T-helper 9 cell (primary cell): ENCODE measurements at regions not wholly inside any gene's neighbourhood (a gene's known extent, or its start where the extent isn't known, plus 50 kb on each side); places are given as distances from the start of the nearest gene placed in this dataset.
"Not testable (repeated sequence)": the region's sequence is repeated elsewhere in the genome, so short reads cannot be mapped to it uniquely, and the experiment has no call there.

Experiments
- DNase-seq: peaks from one replicate; pipeline ENCODE4 v3.0.0-alpha.2; 2020

- DNase-seq = no peak
Observed at GRCh38 chr2:64880193-64880951, 108.8 kb upstream of the SLC1A4 start.

DNA sequence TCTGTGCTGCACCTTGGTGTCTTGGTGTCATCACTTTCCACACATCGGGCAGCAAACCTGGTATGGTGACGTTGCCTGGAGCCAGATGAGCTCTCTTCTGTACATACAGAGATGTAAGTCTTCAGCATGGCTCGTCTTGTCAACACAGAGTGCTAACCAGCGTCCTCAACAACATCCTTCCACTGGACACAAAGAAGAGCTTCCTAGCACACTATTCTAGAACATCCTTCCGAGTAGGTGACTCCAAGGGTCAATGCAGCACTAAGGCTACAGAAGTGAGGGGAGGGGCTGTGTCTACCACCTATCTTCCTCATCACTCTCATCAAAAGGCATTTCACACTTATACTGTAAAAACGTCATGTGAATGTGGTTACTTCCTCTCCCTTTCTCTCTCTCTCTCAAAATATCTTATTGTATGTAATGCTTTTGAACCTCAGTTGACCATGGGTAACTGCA, 108.1 kb upstream of the SLC1A4 start:
- DNase-seq = no peak

- no peak for DNase-seq
Observed at GRCh38 chr2:64887565-64887964, 101.6 kb upstream of the SLC1A4 start.

GRCh38 chr2:64888591-64889309, 100.4 kb upstream of the SLC1A4 start:
- no peak for DNase-seq

- DNase-seq = no peak
Observed at GRCh38 chr2:64889803-64890202, 99.4 kb upstream of the SLC1A4 start.

- not testable (repeated sequence) for DNase-seq
Observed at GRCh38 chr2:64896572-64896971, 92.6 kb upstream of the SLC1A4 start.

- no peak for DNase-seq
Observed at GRCh38 chr2:64899081-64899865, 89.9 kb upstream of the SLC1A4 start.

DNA sequence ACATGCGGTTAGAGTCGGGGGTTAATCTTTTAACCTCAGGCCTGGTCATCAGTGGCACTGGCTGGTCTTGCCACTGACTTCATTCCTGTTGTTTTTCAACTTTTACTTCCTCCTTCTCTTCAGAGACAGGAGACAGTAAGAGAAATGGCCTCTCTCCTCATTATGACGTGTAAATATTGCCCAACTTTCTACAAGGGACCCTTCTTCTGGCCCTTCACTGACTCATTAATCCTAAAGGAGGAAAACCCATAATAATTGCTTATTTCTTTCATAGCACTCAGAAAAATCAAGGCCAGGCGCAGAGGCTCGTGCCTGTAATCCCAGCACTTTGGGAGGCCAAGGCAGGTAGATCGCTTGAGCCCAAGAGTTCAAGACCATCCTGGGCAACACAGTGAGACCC, 89.3 kb upstream of the SLC1A4 start:
- not testable (repeated sequence) for DNase-seq

- no peak for DNase-seq
Observed at GRCh38 chr2:64904413-64905329, 84.5 kb upstream of the SLC1A4 start.

- no peak for DNase-seq
Observed at GRCh38 chr2:64905338-64906024, 83.7 kb upstream of the SLC1A4 start.

GRCh38 chr2:64906853-64907536, 82.2 kb upstream of the SLC1A4 start:
- no peak for DNase-seq

GRCh38 chr2:64908406-64908805, 80.8 kb upstream of the SLC1A4 start:
- no peak for DNase-seq

GRCh38 chr2:64910523-64910922, 78.7 kb upstream of the SLC1A4 start:
- DNase-seq = no peak

GRCh38 chr2:64910972-64911433, 78.2 kb upstream of the SLC1A4 start:
- no peak for DNase-seq

GRCh38 chr2:64913357-64913869, 75.8 kb upstream of the SLC1A4 start:
- DNase-seq = no peak

- no peak for DNase-seq
Observed at GRCh38 chr2:64914247-64914646, 75.0 kb upstream of the SLC1A4 start.

DNA sequence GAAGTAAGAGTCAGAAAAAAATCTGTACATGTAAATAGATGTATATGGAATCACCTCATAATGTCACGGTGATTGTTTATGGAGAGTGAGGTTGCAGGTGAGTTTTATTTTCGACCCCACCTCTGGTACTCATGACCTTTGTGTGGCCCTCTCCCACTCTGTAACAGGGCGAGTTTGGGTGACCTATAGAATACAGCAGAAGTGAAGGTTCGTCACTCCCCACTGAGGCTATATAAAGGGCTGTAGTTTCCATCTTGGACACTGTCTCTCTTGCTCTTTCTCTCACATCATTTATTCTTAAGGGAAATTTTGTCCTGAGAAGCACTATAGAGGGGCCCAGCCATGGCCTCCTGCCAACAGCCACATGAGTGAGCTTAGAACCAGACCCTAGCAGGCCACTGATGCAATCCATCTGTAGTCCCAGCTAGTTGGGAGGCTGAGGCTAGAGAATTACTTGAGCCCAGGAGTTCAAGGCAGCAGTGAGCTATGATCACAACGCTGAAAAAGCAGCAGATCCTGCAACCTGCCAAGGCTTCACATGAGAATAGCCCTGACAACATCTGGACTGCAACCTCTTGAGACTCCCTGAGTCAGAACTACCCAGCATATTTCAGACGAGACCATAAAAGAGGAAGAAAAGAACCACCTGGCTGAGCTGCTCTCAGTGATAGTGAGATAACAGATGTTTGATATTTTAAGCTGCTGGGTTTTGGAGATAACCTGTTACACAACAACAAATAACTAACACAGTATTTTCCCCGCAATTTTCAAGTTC, 74.3 kb upstream of the SLC1A4 start:
- DNase-seq = no peak

GRCh38 chr2:64915510-64915900, 73.7 kb upstream of the SLC1A4 start:
- no peak for DNase-seq

DNA sequence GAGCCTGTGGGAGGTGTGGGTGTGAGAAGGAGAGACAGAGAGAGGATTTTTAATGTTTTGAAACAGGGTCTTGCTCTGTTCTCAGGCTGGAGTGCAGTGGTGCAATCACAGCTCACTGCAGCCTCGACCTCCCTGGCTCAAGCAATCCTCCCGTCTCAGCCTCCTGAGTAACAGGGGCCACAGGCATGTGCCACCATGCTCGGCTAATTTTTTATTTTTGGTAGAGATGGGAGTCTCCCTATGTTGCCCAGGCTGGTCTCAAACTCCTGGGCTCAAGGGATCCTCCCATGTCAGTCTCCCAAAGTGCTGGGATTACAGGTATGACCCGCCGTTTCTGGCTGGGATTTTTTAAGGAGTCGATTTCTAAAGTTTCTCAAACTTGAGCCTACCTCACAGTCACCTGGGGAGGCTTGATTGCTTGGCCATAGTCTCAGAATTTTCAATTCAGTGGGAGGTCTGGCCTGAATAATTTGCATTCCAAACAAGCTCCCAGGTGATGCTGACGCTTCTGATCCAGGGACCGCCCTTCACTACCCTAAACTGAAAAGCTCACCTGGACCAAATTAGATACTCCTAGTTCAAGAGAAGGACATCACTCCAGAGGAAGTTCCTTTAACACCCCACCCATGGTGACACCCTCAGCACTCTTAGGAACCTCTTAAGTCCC, 70.8 kb upstream of the SLC1A4 start:
- no peak for DNase-seq
